ENCODE measurements at regions not wholly inside any gene's neighbourhood (a gene's known extent, or its start where the extent isn't known, plus 50 kb on each side); places are given as distances from the start of the nearest gene placed in this dataset.

- CTCF ChIA-PET, result no interaction called here
- POLR2A ChIA-PET, result no interaction called here
Measured at GRCh38 chr14:58808828-58809227, 171.1 kb downstream of the DACT1 start.

- ChIA-PET CTCF (no interaction called here), POLR2A (no interaction called here)
Measured at GRCh38 chr14:58809520-58809919, 171.8 kb downstream of the DACT1 start.

GRCh38 chr14:58812050-58812910 lies 174.5 kb downstream of the DACT1 start:
- ChIA-PET POLR2A (no interaction called here), CTCF (no interaction called here)

- ChIA-PET POLR2A (no interaction called here), CTCF (no interaction called here)
Measured at GRCh38 chr14:58813745-58814144, 176.0 kb downstream of the DACT1 start.

GRCh38 chr14:58814466-58814865 lies 176.7 kb downstream of the DACT1 start:
- POLR2A ChIA-PET, result no interaction called here
- CTCF ChIA-PET, result no interaction called here

GRCh38 chr14:58815161-58815701 lies 177.5 kb downstream of the DACT1 start:
- CTCF ChIA-PET, result no interaction called here
- POLR2A ChIA-PET, result no interaction called here

GRCh38 chr14:58815794-58816193 lies 178.0 kb downstream of the DACT1 start:
- POLR2A ChIA-PET, result no interaction called here
- CTCF ChIA-PET, result no interaction called here

GRCh38 chr14:58816416-58817115 lies 178.8 kb downstream of the DACT1 start:
- ChIA-PET CTCF (no interaction called here), POLR2A (no interaction called here)

- ChIA-PET CTCF (no interaction called here), POLR2A (no interaction called here)
Measured at GRCh38 chr14:58817846-58818245, 180.1 kb downstream of the DACT1 start.

- CTCF ChIA-PET, result no interaction called here
- POLR2A ChIA-PET, result no interaction called here
Measured at GRCh38 chr14:58820032-58820431, 182.3 kb downstream of the DACT1 start.

GRCh38 chr14:58821421-58821820 lies 183.7 kb downstream of the DACT1 start:
- ChIA-PET POLR2A (no interaction called here), CTCF (no interaction called here)

- POLR2A ChIA-PET, result no interaction called here
- CTCF ChIA-PET, result no interaction called here
Measured at GRCh38 chr14:58822856-58823255, 185.1 kb downstream of the DACT1 start.

- ChIA-PET CTCF (no interaction called here), POLR2A (no interaction called here)
Measured at GRCh38 chr14:58823312-58823711, 185.6 kb downstream of the DACT1 start.

- CTCF ChIA-PET, result no interaction called here
- POLR2A ChIA-PET, result no interaction called here
Measured at GRCh38 chr14:58824106-58824505, 186.3 kb downstream of the DACT1 start.

GRCh38 chr14:58824796-58825195 lies 187.0 kb downstream of the DACT1 start:
- POLR2A ChIA-PET, result no interaction called here
- CTCF ChIA-PET, result interaction anchor here (0.6 kb wide), 1 partner anchor 20 kb away, joined by 3 read pairs; no protein-coding TSS in a partner anchor

GRCh38 chr14:58825606-58826005 lies 187.8 kb downstream of the DACT1 start:
- ChIA-PET POLR2A (no interaction called here), CTCF (no interaction called here)

GRCh38 chr14:58826845-58827686 lies 189.3 kb downstream of the DACT1 start:
- POLR2A ChIA-PET, result no interaction called here
- CTCF ChIA-PET, result no interaction called here

GRCh38 chr14:58828298-58828697 lies 190.5 kb downstream of the DACT1 start:
- ChIA-PET POLR2A (no interaction called here), CTCF (no interaction called here)

GRCh38 chr14:58829594-58829993 lies 191.8 kb downstream of the DACT1 start:
- POLR2A ChIA-PET, result no interaction called here

GRCh38 chr14:58830121-58830520 lies 192.4 kb downstream of the DACT1 start:
- ChIA-PET POLR2A (no interaction called here), CTCF (no interaction called here)

More at GRCh38 chr14:58829594-58829993, 191.8 kb downstream of the DACT1 start:
- CTCF ChIA-PET, result no interaction called here

GRCh38 chr14:58832095-58832521 lies 194.3 kb downstream of the DACT1 start:
- ChIA-PET POLR2A (no interaction called here), CTCF (no interaction called here)

Data from activated CD8-positive, alpha-beta memory T cell treated with anti-CD3 and anti-CD28 coated beads for 36 hours (primary cell).